H1 (cell line): ENCODE measurements at regions not wholly inside any gene's neighbourhood (a gene's known extent, or its start where the extent isn't known, plus 50 kb on each side); places are given as distances from the start of the nearest gene placed in this dataset.

Experiments
- CTCF ChIA-PET: fragments of 300-600 bp; sonication (Branson Sonifier 250); formaldehyde crosslinking; loops from one replicate; lab custom pipeline; 2021; ENCODE audit not compliant: partially characterized antibody; lab: Charles Lee
- POLR2A ChIA-PET: fragments of 300-600 bp; sonication (Branson Sonifier 250); formaldehyde crosslinking; loops from one replicate; lab custom pipeline; 2021; ENCODE audit warnings: inconsistent platforms; ENCODE audit not compliant: partially characterized antibody; lab: Charles Lee
- DNase-seq, 2 experiments: peaks; one replicate each; pipeline versions ENCODE4 v3.0.0 to v3.0.0-alpha.2; 2010 to 2022; ENCODE audit warnings: low spot score in 2 of 2, low read depth in 1 of 2, mixed read lengths in 1 of 2
- FAIRE-seq: peaks from 2 replicates; lab custom pipeline; 2011; peaks lifted over from hg19 to GRCh38; lab: Jason Lieb, UNC
- H2AFZ ChIP-seq: 2 replicates; pipeline ENCODE4 v1.8.1; 2012; ENCODE audit warnings: low read length, inconsistent platforms
- H2AK5ac ChIP-seq: 2 replicates; pipeline ENCODE4 v1.6.1; 2013; ENCODE audit warnings: low read depth, low read length
- H2BK120ac ChIP-seq: replicated peaks from 2 replicates; pipeline ENCODE3; 2013; ENCODE audit warnings: low read depth, low read length, inconsistent platforms
- H2BK12ac ChIP-seq: 2 replicates; pipeline ENCODE4 v1.6.1; 2013; ENCODE audit warnings: low read depth, low read length
- H2BK15ac ChIP-seq: 2 replicates; pipeline ENCODE4 v1.6.1; 2013; ENCODE audit warnings: low read length
- H2BK20ac ChIP-seq: 2 replicates; pipeline ENCODE4 v1.6.1; 2013; ENCODE audit warnings: low read length
- H2BK5ac ChIP-seq: 2 replicates; pipeline ENCODE4 v1.6.1; 2013; ENCODE audit warnings: low read depth, low read length
- H3K14ac ChIP-seq: 2 replicates; pipeline ENCODE4 v1.6.1; 2013; ENCODE audit warnings: inconsistent platforms; ENCODE audit not compliant: insufficient read length
- H3K18ac ChIP-seq: 2 replicates; pipeline ENCODE4 v1.6.1; 2013; ENCODE audit warnings: low read length; ENCODE audit errors: extremely low read depth
- H3K23ac ChIP-seq: 2 replicates; pipeline ENCODE4 v1.6.1; 2013; ENCODE audit warnings: inconsistent platforms; ENCODE audit not compliant: insufficient read length
- H3K23me2 ChIP-seq: 2 replicates; pipeline ENCODE4 v1.6.1; 2013; ENCODE audit warnings: low read depth, low read length
- H3K27ac ChIP-seq: 2 replicates; pipeline ENCODE4 v1.6.1; 2011; ENCODE audit warnings: low read depth, low read length, inconsistent platforms
- H3K27me3 ChIP-seq, 4 experiments: replicated peaks in 1 of 4; 1 replicate in 1 of 4; 2 replicates in 3 of 4; pipeline versions ENCODE4 v1.6.1 to v1.8.1; 2011 to 2013; ENCODE audit warnings: low read length in 3 of 4, mild to moderate bottlenecking in 3 of 4, inconsistent platforms in 2 of 4, mixed read lengths in 2 of 4, moderate library complexity in 1 of 4; ENCODE audit not compliant: control insufficient read depth in 3 of 4, insufficient read depth in 3 of 4; ENCODE audit errors: extremely low read depth in 1 of 4
- H3K36me3 ChIP-seq, 4 experiments: 2 replicates each; pipeline versions ENCODE4 v1.6.1 to v1.8.1; 2011 to 2013; ENCODE audit warnings: mild to moderate bottlenecking in 4 of 4, low read length in 3 of 4, moderate library complexity in 2 of 4, control low read depth in 1 of 4, inconsistent platforms in 1 of 4; ENCODE audit not compliant: insufficient read depth in 4 of 4, control insufficient read depth in 2 of 4
- H3K4ac ChIP-seq: replicated peaks from 2 replicates; pipeline ENCODE3; 2013; ENCODE audit warnings: low read length, low read depth, mixed read lengths, inconsistent platforms; ENCODE audit not compliant: insufficient read length
- H3K4me1 ChIP-seq, 4 experiments: replicated peaks in 1 of 4; 1 replicate in 1 of 4; 2 replicates in 3 of 4; pipeline versions ENCODE4 v1.6.1 to v1.8.1; 2011 to 2013; ENCODE audit warnings: low read length in 3 of 4, inconsistent platforms in 2 of 4, mixed read lengths in 1 of 4; ENCODE audit not compliant: insufficient read depth in 4 of 4, control insufficient read depth in 3 of 4
- H3K4me2 ChIP-seq, 2 experiments: 2 replicates each; pipeline versions ENCODE4 v1.6.1 to v1.8.1; 2011 to 2013; ENCODE audit warnings: low read depth in 2 of 2, low read length in 2 of 2, control low read depth in 1 of 2, inconsistent platforms in 1 of 2, mild to moderate bottlenecking in 1 of 2; ENCODE audit not compliant: insufficient read depth in 1 of 2
- H3K4me3 ChIP-seq, 4 experiments: fragments of 200-600, 300-600 bp in 1 of 4; sonication (generic), shearing (Covaris generic), sonication (Bioruptor Twin) in 1 of 4; 2 replicates each; pipeline versions ENCODE4 v1.5.1 to v1.8.1; 2011 to 2016; ENCODE audit warnings: low read length in 4 of 4, low read depth in 3 of 4, control low read depth in 2 of 4, inconsistent platforms in 2 of 4, mild to moderate bottlenecking in 2 of 4, mixed read lengths in 1 of 4, moderate library complexity in 1 of 4; ENCODE audit not compliant: insufficient read depth in 2 of 4; ENCODE audit errors: extremely low read depth in 1 of 4
- H3K56ac ChIP-seq: replicated peaks from 2 replicates; pipeline ENCODE3; 2013; ENCODE audit warnings: low read depth, mild to moderate bottlenecking, mixed read lengths, low read length, inconsistent platforms; ENCODE audit not compliant: insufficient read length
- H3K79me1 ChIP-seq: 2 replicates; pipeline ENCODE4 v1.6.1; 2013; ENCODE audit warnings: low read depth, low read length, control low read depth
- H3K79me2 ChIP-seq, 2 experiments: 2 replicates each; pipeline versions ENCODE4 v1.6.1 to v1.8.1; 2012 to 2013; ENCODE audit warnings: low read length in 2 of 2, mild to moderate bottlenecking in 2 of 2, inconsistent platforms in 1 of 2; ENCODE audit not compliant: insufficient read depth in 2 of 2, control insufficient read depth in 1 of 2
- H3K9ac ChIP-seq, 4 experiments: replicated peaks in 1 of 4; 1 replicate in 1 of 4; 2 replicates in 3 of 4; pipeline versions ENCODE4 v1.6.1 to v1.8.1; 2011 to 2013; ENCODE audit warnings: low read depth in 3 of 4, low read length in 3 of 4, control low read depth in 2 of 4, mild to moderate bottlenecking in 2 of 4, moderate library complexity in 2 of 4, inconsistent platforms in 1 of 4; ENCODE audit errors: extremely low read depth in 1 of 4
- H3K9me3 ChIP-seq, 2 experiments: 2 replicates each; pipeline versions ENCODE4 v1.6.1 to v1.8.1; 2012 to 2013; ENCODE audit warnings: mild to moderate bottlenecking in 2 of 2, moderate library complexity in 2 of 2, control low read depth in 1 of 2, inconsistent platforms in 1 of 2, low read depth in 1 of 2, low read length in 1 of 2, mixed read lengths in 1 of 2; ENCODE audit not compliant: insufficient read depth in 2 of 2
- H4K20me1 ChIP-seq, 2 experiments: replicated peaks in 1 of 2; 2 replicates each; pipeline versions ENCODE3 to v1.8.1; 2011 to 2013; ENCODE audit warnings: inconsistent platforms in 2 of 2, low read length in 2 of 2, mild to moderate bottlenecking in 1 of 2; ENCODE audit not compliant: insufficient read depth in 2 of 2, control insufficient read depth in 1 of 2
- H4K5ac ChIP-seq: 2 replicates; pipeline ENCODE4 v1.6.1; 2013; ENCODE audit warnings: low read length, low read depth, mixed read lengths, inconsistent platforms; ENCODE audit not compliant: insufficient read length
- H4K8ac ChIP-seq: 2 replicates; pipeline ENCODE4 v1.8.0; 2013; ENCODE audit warnings: mild to moderate bottlenecking, moderate library complexity, low read length, inconsistent platforms; ENCODE audit not compliant: insufficient read depth; ENCODE audit errors: extremely low read depth
- H4K91ac ChIP-seq: replicated peaks from 2 replicates; pipeline ENCODE3; 2013; ENCODE audit warnings: low read length, mixed read lengths, inconsistent platforms; ENCODE audit not compliant: insufficient read length
- BACH1 ChIP-seq: IDR thresholded peaks from 2 replicates; pipeline ENCODE4 v1.6.1; 2012; ENCODE audit warnings: low read length, improper control_type of control experiment
- FOSL1 ChIP-seq: IDR thresholded peaks from 2 replicates; pipeline ENCODE4 v1.6.1; 2011; ENCODE audit warnings: mild to moderate bottlenecking, low read depth, low read length, moderate library complexity; ENCODE audit not compliant: insufficient read depth
- HDAC6 ChIP-seq: IDR thresholded peaks from one replicate; pipeline ENCODE4 v1.7.1; 2012; ENCODE audit warnings: low read depth, mild to moderate bottlenecking, inconsistent platforms, low read length, moderate library complexity
- KDM4A ChIP-seq: IDR thresholded peaks from one replicate; pipeline ENCODE4 v1.7.1; 2012; ENCODE audit warnings: low read depth, mild to moderate bottlenecking, moderate library complexity, low read length, inconsistent platforms; ENCODE audit not compliant: severe bottlenecking
- PHF8 ChIP-seq: fragments of 200-600 bp; sonication (generic); conservative IDR thresholded peaks from 2 replicates; pipeline ENCODE4 v1.7.1; 2012; ENCODE audit warnings: low read depth, mild to moderate bottlenecking, inconsistent platforms, low read length, moderate library complexity
- POLR2AphosphoS5 ChIP-seq: IDR thresholded peaks from 2 replicates; pipeline ENCODE4 v1.6.1; 2011; ENCODE audit warnings: low read depth, low read length
- POU5F1 ChIP-seq: IDR thresholded peaks from 2 replicates; pipeline ENCODE4 v1.6.1; 2011; ENCODE audit warnings: low read depth, mild to moderate bottlenecking, low read length, moderate library complexity
- RAD21 ChIP-seq, 2 experiments: IDR thresholded peaks in 1 of 2; conservative IDR thresholded peaks in 1 of 2; 2 replicates each; pipeline ENCODE4 v1.6.1; 2011; ENCODE audit warnings: low read depth in 2 of 2, low read length in 2 of 2, improper control_type of control experiment in 1 of 2, inconsistent platforms in 1 of 2, mild to moderate bottlenecking in 1 of 2, moderate library complexity in 1 of 2
- RNF2 ChIP-seq: fragments of 200-900, 300-1000 bp; sonication (generic); IDR thresholded peaks from 2 replicates; pipeline ENCODE4 v1.7.1; 2016; ENCODE audit warnings: borderline replicate concordance, low read depth, mild to moderate bottlenecking, antibody characterized with exemption, low read length; ENCODE audit not compliant: poor library complexity, severe bottlenecking; ENCODE audit errors: missing control alignments
- SP2 ChIP-seq: IDR thresholded peaks from 2 replicates; pipeline ENCODE4 v1.6.1; 2012; ENCODE audit warnings: mild to moderate bottlenecking, low read length, inconsistent platforms
- TEAD4 ChIP-seq: IDR thresholded peaks from 2 replicates; pipeline ENCODE4 v1.6.1; 2012; ENCODE audit warnings: low read depth, low read length, inconsistent platforms, mixed read lengths
- WGBS, 2 experiments: shearing (Covaris generic) in 1 of 2; methylation state at CpG; one replicate each; pipeline versions ENCODE4 v1.1.6 to v1.1.7; 2013 to 2015; ENCODE audit warnings: low lambda C conversion rate in 2 of 2, mixed read lengths in 2 of 2, inconsistent platforms in 1 of 2, low coverage in 1 of 2, missing lambda C conversion rate in 1 of 2; ENCODE audit not compliant: insufficient replicate concordance in 2 of 2, insufficient coverage in 1 of 2, insufficient read length in 1 of 2; ENCODE audit errors: extremely low coverage in 1 of 2, missing lambda C conversion rate in 1 of 2; 5-methylcytosine and 5-hydroxymethylcytosine counted together
- TF ChIP-seq, protein P1 (sequence below): IDR thresholded peaks from 2 replicates; pipeline ENCODE4 v1.6.1; 2012; ENCODE audit warnings: inconsistent platforms
- TF ChIP-seq, protein P2 (sequence below): IDR thresholded peaks from 2 replicates; pipeline ENCODE4 v1.6.1; 2011; ENCODE audit warnings: low read length, improper control_type of control experiment

- Histone ChIP-seq H3K23ac (no peak overlapping the region), H3K23me2 (no peaks in the 10 kb centered on the region), H2BK20ac (no peak overlapping the region), H2BK120ac (no peak overlapping the region), H3K18ac (no peak overlapping the region), H2BK12ac (no peak overlapping the region), H4K91ac (no peak overlapping the region), H4K8ac (no peak overlapping the region), H3K9me3 (peaks cover 6 to 12% of the 10 kb centered on the region in 2 experiments), H2BK15ac (no peak overlapping the region), H4K5ac (no peak overlapping the region), H3K79me1 (no peaks in the 10 kb centered on the region), H3K9ac (no peak overlapping the region), H2BK5ac (no peak overlapping the region), H3K36me3 (no peaks in the 10 kb centered on the region; a peak in 1 of 8 replicates), H2AK5ac (no peak overlapping the region), H3K27ac (no peak overlapping the region), H3K14ac (no peak overlapping the region), H3K79me2 (no peaks in the 10 kb centered on the region), H3K4ac (no peak overlapping the region), H3K4me2 (peak overlapping the region in 1 of 2 experiments; percentile 54; a peak in 1 of 4 replicates), H3K27me3 (no peaks in the 10 kb centered on the region), H2AFZ (no peak overlapping the region), H3K4me3 (peak overlapping the region in 1 of 4 experiments; percentile 43; a peak in 1 of 8 replicates), H4K20me1 (no peaks in the 10 kb centered on the region), H3K4me1 (peaks cover 0 to 6% (median 0%) of the 10 kb centered on the region in 4 experiments; a peak in 3 of 7 replicates), H3K56ac (no peak overlapping the region)
- WGBS, 2 experiments, result 89% methylated on average over 1 of the region's 1 CpG; no CpG with 5 or more reads in 1 of the 2 experiments
- POLR2A ChIA-PET, result interaction anchor here (1.8 kb wide), 1 partner anchor 71 kb away, joined by 4 read pairs; the partner anchor contains the start of gene RAP1B
- CTCF ChIA-PET, result interaction anchor here (1.0 to 1.9 kb wide), 2 partner anchors 175 to 181 kb away, joined by 3 to 6 read pairs; no protein-coding TSS in a partner anchor
- DNase-seq, result no peak
- FAIRE-seq, result no peak
- TF ChIP-seq KDM4A, result no peak
- no peak for TF ChIP-seq POU5F1
- TF ChIP-seq SP2, result no peak
- no peak for TF ChIP-seq RAD21 (IDR thresholded peaks at IDR 0.05 in 1 of 2, conservative IDR thresholded peaks at IDR 0.05 in 1 of 2; ENCODE audit: low read depth in 2 of 2, low read length in 2 of 2)
- TF ChIP-seq BACH1, result no peak
- TF ChIP-seq PHF8, result no peak
- TF ChIP-seq POLR2AphosphoS5, result no peak
- TF ChIP-seq, protein P1, sequence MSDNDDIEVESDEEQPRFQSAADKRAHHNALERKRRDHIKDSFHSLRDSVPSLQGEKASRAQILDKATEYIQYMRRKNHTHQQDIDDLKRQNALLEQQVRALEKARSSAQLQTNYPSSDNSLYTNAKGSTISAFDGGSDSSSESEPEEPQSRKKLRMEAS, result no peak
- TF ChIP-seq TEAD4, result no peak
- no peak for TF ChIP-seq HDAC6
- TF ChIP-seq RNF2, result no peak
- TF ChIP-seq, protein P2, sequence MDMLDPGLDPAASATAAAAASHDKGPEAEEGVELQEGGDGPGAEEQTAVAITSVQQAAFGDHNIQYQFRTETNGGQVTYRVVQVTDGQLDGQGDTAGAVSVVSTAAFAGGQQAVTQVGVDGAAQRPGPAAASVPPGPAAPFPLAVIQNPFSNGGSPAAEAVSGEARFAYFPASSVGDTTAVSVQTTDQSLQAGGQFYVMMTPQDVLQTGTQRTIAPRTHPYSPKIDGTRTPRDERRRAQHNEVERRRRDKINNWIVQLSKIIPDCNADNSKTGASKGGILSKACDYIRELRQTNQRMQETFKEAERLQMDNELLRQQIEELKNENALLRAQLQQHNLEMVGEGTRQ, result no peak
- no peak for TF ChIP-seq FOSL1
Observed at GRCh38 chr12:68539615-68539952, 71.1 kb upstream of the RAP1B start.
